GM11168 (cell line): ENCODE measurements at regions not wholly inside any gene's neighbourhood (a gene's known extent, or its start where the extent isn't known, plus 50 kb on each side); places are given as distances from the start of the nearest gene placed in this dataset.
"Not testable (repeated sequence)": the region's sequence is repeated elsewhere in the genome, so short reads cannot be mapped to it uniquely, and the experiment has no call there.

Experiments
- in situ Hi-C: fragments of 300-500 bp; cut with MboI; formaldehyde crosslinking; loops from one replicate; pipeline ENCODE4 v1.12.0; 2022; ENCODE audit warnings: low sequenced_read_pairs; ENCODE audit not compliant: unreplicated experiment

GRCh38 chr11:103705642-103706041, 330.8 kb upstream of the DDI1 start:
- in situ Hi-C loops, result loop anchor here (25.0 kb wide), 1 partner anchor 432 kb away; no protein-coding TSS in a partner anchor

GRCh38 chr11:103709371-103709770, 327.1 kb upstream of the DDI1 start:
- in situ Hi-C loops, result loop anchor here (25.0 kb wide), 1 partner anchor 428 kb away; no protein-coding TSS in a partner anchor

GRCh38 chr11:103714246-103714645, 322.2 kb upstream of the DDI1 start:
- in situ Hi-C loops, result loop anchor here (25.0 kb wide), 1 partner anchor 423 kb away; no protein-coding TSS in a partner anchor

GRCh38 chr11:103716363-103716762, 320.1 kb upstream of the DDI1 start:
- in situ Hi-C loops, result loop anchor here (25.0 kb wide), 1 partner anchor 421 kb away; no protein-coding TSS in a partner anchor

GRCh38 chr11:103727262-103727661, 309.2 kb upstream of the DDI1 start:
- in situ Hi-C loops, result no loop called here

GRCh38 chr11:103729617-103730016, 306.8 kb upstream of the DDI1 start:
- in situ Hi-C loops, result no loop called here

- in situ Hi-C loops, result no loop called here
Measured at GRCh38 chr11:103730131-103730940, 306.1 kb upstream of the DDI1 start.

- in situ Hi-C loops, result no loop called here
Measured at GRCh38 chr11:103731670-103732069, 304.8 kb upstream of the DDI1 start.

- in situ Hi-C loops, result no loop called here
Measured at GRCh38 chr11:103733889-103734288, 302.6 kb upstream of the DDI1 start.

- in situ Hi-C loops, result no loop called here
Measured at GRCh38 chr11:103735497-103736032, 300.9 kb upstream of the DDI1 start.

- in situ Hi-C loops, result no loop called here
Measured at GRCh38 chr11:103736315-103737036, 300.0 kb upstream of the DDI1 start.

GRCh38 chr11:103737037-103737622, 299.3 kb upstream of the DDI1 start:
- in situ Hi-C loops, result no loop called here

- in situ Hi-C loops, result no loop called here
Measured at GRCh38 chr11:103737747-103738146, 298.7 kb upstream of the DDI1 start.

- in situ Hi-C loops, result not testable (repeated sequence)
Measured at GRCh38 chr11:103739074-103739796, 297.2 kb upstream of the DDI1 start.

- in situ Hi-C loops, result no loop called here
Measured at GRCh38 chr11:103744496-103745153, 291.8 kb upstream of the DDI1 start.

- in situ Hi-C loops, result no loop called here
Measured at GRCh38 chr11:103749158-103749557, 287.3 kb upstream of the DDI1 start.

- in situ Hi-C loops, result no loop called here
Measured at GRCh38 chr11:103768816-103769215, 267.6 kb upstream of the DDI1 start.

GRCh38 chr11:103773059-103773458, 263.4 kb upstream of the DDI1 start:
- in situ Hi-C loops, result no loop called here

- in situ Hi-C loops, result no loop called here
Measured at GRCh38 chr11:103773537-103773936, 262.9 kb upstream of the DDI1 start.
